Loucy (cell line): ENCODE measurements at regions not wholly inside any gene's neighbourhood (a gene's known extent, or its start where the extent isn't known, plus 50 kb on each side); places are given as distances from the start of the nearest gene placed in this dataset.

ENCODE experiments used
- EZH2phosphoT487 ChIP-seq: fragments of 200-600 bp; IDR thresholded peaks from 2 replicates; pipeline ENCODE4 v1.6.1; 2018; ENCODE audit warnings: antibody characterized with exemption, mild to moderate bottlenecking, moderate library complexity, borderline replicate concordance
- TF ChIP-seq, protein P1 (sequence below): fragments of 200-600 bp; sonication (generic); conservative IDR thresholded peaks from 2 replicates; pipeline ENCODE4 v1.5.1; 2014; ENCODE audit warnings: mild to moderate bottlenecking, antibody characterized with exemption, low read length

DNA sequence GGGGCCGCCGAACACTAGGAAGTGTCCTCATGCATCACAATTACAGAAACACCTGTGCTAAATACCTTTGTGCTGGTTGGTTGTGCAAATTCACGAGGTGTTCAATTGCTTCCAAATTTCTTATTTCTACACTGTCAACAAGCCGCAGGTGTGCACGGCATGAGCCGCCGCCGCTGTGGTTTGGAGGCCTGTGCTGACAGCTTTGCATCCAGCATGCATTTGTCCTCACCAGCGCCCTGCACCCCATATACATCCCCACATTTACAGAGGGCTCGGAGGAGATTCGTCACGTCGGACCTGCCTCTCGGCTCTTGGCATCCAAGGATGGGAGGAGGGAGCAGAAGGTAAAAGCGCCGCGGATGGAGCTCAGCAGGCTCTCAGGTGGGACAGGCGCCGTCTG lies 305.3 kb upstream of the MKI67 start:
- TF ChIP-seq, protein P1, sequence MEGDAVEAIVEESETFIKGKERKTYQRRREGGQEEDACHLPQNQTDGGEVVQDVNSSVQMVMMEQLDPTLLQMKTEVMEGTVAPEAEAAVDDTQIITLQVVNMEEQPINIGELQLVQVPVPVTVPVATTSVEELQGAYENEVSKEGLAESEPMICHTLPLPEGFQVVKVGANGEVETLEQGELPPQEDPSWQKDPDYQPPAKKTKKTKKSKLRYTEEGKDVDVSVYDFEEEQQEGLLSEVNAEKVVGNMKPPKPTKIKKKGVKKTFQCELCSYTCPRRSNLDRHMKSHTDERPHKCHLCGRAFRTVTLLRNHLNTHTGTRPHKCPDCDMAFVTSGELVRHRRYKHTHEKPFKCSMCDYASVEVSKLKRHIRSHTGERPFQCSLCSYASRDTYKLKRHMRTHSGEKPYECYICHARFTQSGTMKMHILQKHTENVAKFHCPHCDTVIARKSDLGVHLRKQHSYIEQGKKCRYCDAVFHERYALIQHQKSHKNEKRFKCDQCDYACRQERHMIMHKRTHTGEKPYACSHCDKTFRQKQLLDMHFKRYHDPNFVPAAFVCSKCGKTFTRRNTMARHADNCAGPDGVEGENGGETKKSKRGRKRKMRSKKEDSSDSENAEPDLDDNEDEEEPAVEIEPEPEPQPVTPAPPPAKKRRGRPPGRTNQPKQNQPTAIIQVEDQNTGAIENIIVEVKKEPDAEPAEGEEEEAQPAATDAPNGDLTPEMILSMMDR, result no peak
- TF ChIP-seq EZH2phosphoT487, result no peak
